ENCODE measurements at regions not wholly inside any gene's neighbourhood (a gene's known extent, or its start where the extent isn't known, plus 50 kb on each side); places are given as distances from the start of the nearest gene placed in this dataset.

DNA sequence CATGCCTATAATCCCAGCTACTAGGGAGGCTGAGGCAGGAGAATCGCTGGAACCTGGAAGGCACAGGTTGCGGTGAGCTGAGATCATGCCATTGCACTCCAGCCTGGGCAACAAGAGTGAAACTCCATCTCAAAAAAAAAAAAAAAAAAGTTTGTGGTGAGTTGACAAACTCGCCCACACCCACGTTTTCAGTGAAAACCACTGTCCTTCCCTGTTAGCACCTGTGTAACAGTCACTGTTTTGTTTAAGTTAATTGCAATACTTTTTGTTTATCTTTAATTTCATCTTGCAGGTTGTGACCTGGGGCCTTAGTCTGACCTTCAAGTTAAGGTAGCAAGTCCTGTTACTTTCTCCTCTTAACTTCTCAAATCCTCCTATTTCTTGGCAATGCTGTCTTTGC lies 65.5 kb upstream of the SKOR2 start:
- no peak for DNase-seq

GRCh38 chr18:47313901-47314300 lies 62.4 kb upstream of the SKOR2 start:
- DNase-seq = no peak

DNA sequence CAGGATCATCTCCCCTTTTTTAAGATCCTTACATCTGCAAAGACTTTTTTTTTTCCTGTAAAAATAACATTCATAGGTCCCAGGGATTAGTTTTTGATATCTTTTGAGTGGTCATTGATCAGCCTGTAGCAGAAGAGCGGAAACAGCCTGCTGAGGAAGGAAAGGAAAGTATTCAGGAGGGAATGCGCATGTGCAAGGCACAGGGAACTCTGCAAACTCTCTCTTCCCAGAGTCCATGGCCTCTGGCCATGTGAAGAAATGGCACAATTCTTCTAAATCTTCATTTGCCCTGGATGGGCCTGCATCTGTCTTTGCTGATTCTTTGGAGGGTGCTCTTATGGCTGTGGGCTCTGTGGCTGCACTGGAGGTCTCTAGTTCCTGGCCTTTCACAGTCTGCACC lies 60.1 kb upstream of the SKOR2 start:
- DNase-seq = no peak

Measured in NCI-H2029 (cell line).